ENCODE measurements at regions not wholly inside any gene's neighbourhood (a gene's known extent, or its start where the extent isn't known, plus 50 kb on each side); places are given as distances from the start of the nearest gene placed in this dataset.

DNA sequence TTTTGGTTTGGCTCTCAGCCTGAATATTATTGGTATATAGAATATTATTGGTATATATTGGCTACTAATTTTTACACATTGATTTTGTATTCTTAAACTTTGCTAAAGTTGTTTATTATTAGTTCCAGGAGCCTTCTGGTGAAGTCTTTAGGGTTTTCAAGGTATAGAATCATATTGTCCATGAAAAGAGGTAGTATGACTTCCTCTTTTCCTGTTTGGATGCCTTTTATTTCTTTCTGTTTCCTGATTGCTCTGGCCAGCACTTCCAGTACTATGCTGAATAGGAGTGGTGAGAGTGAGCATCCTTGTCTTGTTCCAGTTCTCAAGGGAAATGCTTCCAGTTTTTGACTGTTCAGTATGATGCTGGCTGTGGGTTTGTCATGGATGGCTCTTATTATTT is 107.3 kb upstream of the LIPC start:
- Histone ChIP-seq H3K4me2 (no peak overlapping the region), H3K4me3 (no peak overlapping the region), H3K79me2 (ENCODE audit: low read depth) (no peaks in the 10 kb centered on the region), H4K20me1 (ENCODE audit: low read depth) (no peaks in the 10 kb centered on the region), H3K9me3 (ENCODE audit: low read depth) (no peaks in the 10 kb centered on the region), H3F3A (ENCODE audit: low read depth) (no peaks in the 10 kb centered on the region), H3K27me3 (no peaks in the 10 kb centered on the region), H2AFZ (replicated peaks) (no peak overlapping the region), H3K27ac (no peak overlapping the region), H3K36me3 (no peaks in the 10 kb centered on the region), H3K4me1 (no peaks in the 10 kb centered on the region), H3K9ac (no peak overlapping the region)
- Mint-ChIP-seq H3K27ac (no peak overlapping the region), H3K36me3 (no peaks in the 10 kb centered on the region), H3K9me3 (peaks cover 17% of the 10 kb centered on the region), H3K4me1 (no peaks in the 10 kb centered on the region), H3K27me3 (ENCODE audit: insufficient read depth, low read depth) (no peaks in the 10 kb centered on the region), H3K4me3 (no peak overlapping the region)
- no peak for DNase-seq (ENCODE audit: low spot score)
- TF ChIP-seq, protein P1, sequence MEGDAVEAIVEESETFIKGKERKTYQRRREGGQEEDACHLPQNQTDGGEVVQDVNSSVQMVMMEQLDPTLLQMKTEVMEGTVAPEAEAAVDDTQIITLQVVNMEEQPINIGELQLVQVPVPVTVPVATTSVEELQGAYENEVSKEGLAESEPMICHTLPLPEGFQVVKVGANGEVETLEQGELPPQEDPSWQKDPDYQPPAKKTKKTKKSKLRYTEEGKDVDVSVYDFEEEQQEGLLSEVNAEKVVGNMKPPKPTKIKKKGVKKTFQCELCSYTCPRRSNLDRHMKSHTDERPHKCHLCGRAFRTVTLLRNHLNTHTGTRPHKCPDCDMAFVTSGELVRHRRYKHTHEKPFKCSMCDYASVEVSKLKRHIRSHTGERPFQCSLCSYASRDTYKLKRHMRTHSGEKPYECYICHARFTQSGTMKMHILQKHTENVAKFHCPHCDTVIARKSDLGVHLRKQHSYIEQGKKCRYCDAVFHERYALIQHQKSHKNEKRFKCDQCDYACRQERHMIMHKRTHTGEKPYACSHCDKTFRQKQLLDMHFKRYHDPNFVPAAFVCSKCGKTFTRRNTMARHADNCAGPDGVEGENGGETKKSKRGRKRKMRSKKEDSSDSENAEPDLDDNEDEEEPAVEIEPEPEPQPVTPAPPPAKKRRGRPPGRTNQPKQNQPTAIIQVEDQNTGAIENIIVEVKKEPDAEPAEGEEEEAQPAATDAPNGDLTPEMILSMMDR (IDR thresholded peaks at IDR 0.05), result no peak
- TF ChIP-seq EZH2 (IDR thresholded peaks at IDR 0.05), result no peak
- TF ChIP-seq EZH2phosphoT487 (IDR thresholded peaks at IDR 0.05), result no peak

DNA sequence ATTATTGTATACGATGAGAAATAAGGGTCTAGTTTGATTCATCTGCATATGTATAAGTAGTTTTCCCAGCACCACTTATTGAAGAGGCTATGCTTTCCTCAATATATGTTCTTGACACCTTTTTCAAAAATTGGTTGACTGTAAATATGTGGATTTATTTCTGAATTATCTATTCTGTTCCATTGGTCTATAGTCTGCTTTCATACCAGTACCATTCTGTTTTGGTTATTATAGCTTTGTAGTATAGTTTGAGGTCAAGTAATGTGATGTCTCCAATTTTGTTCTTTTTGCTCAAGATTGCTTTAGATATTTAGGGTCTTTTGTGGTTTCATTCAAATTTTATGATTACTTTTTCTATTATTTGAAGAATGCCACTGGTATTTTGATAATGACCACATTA is 103.8 kb upstream of the LIPC start:
- no peaks in the 10 kb centered on the region for H4K20me1 ChIP-seq (ENCODE audit: low read depth)
- no peak overlapping the region for H3K4me3 Mint-ChIP-seq
- peaks cover 17% of the 10 kb centered on the region for H3K9me3 Mint-ChIP-seq
- no peak overlapping the region for H3K27ac Mint-ChIP-seq
- no peaks in the 10 kb centered on the region for H3K79me2 ChIP-seq (ENCODE audit: low read depth)
- no peak overlapping the region for H2AFZ ChIP-seq (replicated peaks)
- H3K27ac ChIP-seq, result no peak overlapping the region
- H3K4me3 ChIP-seq, result no peak overlapping the region
- no peak for TF ChIP-seq EZH2phosphoT487 (IDR thresholded peaks at IDR 0.05)
- TF ChIP-seq, protein P1 (IDR thresholded peaks at IDR 0.05), result no peak
- no peak for TF ChIP-seq EZH2 (IDR thresholded peaks at IDR 0.05)
- H3K4me2 ChIP-seq, result no peak overlapping the region
- no peaks in the 10 kb centered on the region for H3K36me3 ChIP-seq
- no peaks in the 10 kb centered on the region for H3K9me3 ChIP-seq (ENCODE audit: low read depth)
- peaks cover 20% of the 10 kb centered on the region for H3K4me1 ChIP-seq
- H3K27me3 Mint-ChIP-seq (ENCODE audit: insufficient read depth, low read depth), result no peaks in the 10 kb centered on the region
- no peak for DNase-seq (ENCODE audit: low spot score)
- H3K36me3 Mint-ChIP-seq, result no peaks in the 10 kb centered on the region
- H3K4me1 Mint-ChIP-seq, result peaks cover 31% of the 10 kb centered on the region
- no peak overlapping the region for H3K9ac ChIP-seq
- no peaks in the 10 kb centered on the region for H3F3A ChIP-seq (ENCODE audit: low read depth)
- H3K27me3 ChIP-seq, result no peaks in the 10 kb centered on the region

DNA sequence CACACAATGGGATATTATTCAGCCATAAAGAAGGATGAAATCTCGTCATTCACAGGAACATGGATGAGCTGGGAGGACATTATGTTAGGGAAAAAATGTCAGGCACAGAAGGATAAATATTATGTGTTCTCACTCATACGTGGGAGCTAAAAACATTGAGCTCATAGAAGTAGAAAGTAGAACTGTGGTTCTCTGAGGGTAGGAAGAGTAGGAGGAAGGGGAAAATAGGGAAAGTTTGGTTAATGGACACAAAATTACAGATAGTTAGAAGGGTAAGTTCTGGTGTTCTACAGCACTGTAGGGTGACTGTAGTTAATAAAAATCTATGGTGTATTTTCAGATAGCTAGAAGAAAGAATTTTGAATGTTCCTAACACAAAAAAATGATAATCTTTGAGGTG is 102.6 kb upstream of the LIPC start:
- Histone ChIP-seq H3K36me3 (no peaks in the 10 kb centered on the region), H3K27me3 (no peaks in the 10 kb centered on the region), H3K9me3 (ENCODE audit: low read depth) (no peaks in the 10 kb centered on the region), H3K4me3 (no peak overlapping the region), H3K79me2 (ENCODE audit: low read depth) (no peaks in the 10 kb centered on the region), H2AFZ (replicated peaks) (no peak overlapping the region), H3F3A (ENCODE audit: low read depth) (no peaks in the 10 kb centered on the region), H3K9ac (no peak overlapping the region), H3K4me2 (no peak overlapping the region), H3K27ac (no peak overlapping the region), H4K20me1 (ENCODE audit: low read depth) (no peaks in the 10 kb centered on the region), H3K4me1 (peaks cover 20% of the 10 kb centered on the region)
- no peak overlapping the region for H3K4me3 Mint-ChIP-seq
- peaks cover 17% of the 10 kb centered on the region for H3K9me3 Mint-ChIP-seq
- H3K27ac Mint-ChIP-seq, result no peak overlapping the region
- H3K36me3 Mint-ChIP-seq, result no peaks in the 10 kb centered on the region
- peaks cover 36% of the 10 kb centered on the region for H3K4me1 Mint-ChIP-seq
- peaks cover 2% of the 10 kb centered on the region for H3K27me3 Mint-ChIP-seq (ENCODE audit: insufficient read depth, low read depth)
- TF ChIP-seq EZH2 (IDR thresholded peaks at IDR 0.05), result no peak
- TF ChIP-seq, protein P1 (IDR thresholded peaks at IDR 0.05), result no peak
- no peak for TF ChIP-seq EZH2phosphoT487 (IDR thresholded peaks at IDR 0.05)
- no peak for DNase-seq (ENCODE audit: low spot score)

Data from neural progenitor cell (in vitro differentiated cells).